COLO829 (cell line): ENCODE measurements at regions not wholly inside any gene's neighbourhood (a gene's known extent, or its start where the extent isn't known, plus 50 kb on each side); places are given as distances from the start of the nearest gene placed in this dataset.

Source experiments
- DNase-seq: peaks from one replicate; pipeline ENCODE4 v3.0.0; 2012; ENCODE audit warnings: low spot score

GRCh38 chr12:14280921-14281320 lies 84.6 kb upstream of the ATF7IP start:
- DNase-seq = no peak

DNA sequence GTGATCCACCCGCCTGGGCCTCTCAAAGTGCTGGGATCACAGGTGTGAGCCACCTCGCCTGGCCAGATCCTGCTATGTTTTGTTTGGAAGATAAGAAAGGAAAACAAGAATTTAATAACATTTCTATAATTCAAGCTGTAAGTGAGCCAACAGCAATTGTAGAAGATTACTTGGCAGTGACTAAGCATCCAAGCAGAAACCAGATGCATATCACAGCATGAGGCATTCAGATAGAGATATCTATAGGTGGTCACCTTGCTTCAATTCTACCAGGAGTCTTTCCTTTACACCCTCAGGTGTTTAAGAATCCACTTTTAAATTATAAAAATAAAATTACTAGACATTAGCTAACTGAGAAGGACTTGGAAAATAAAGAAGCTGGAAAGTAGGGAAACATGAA lies 83.9 kb upstream of the ATF7IP start:
- DNase-seq = no peak

DNA sequence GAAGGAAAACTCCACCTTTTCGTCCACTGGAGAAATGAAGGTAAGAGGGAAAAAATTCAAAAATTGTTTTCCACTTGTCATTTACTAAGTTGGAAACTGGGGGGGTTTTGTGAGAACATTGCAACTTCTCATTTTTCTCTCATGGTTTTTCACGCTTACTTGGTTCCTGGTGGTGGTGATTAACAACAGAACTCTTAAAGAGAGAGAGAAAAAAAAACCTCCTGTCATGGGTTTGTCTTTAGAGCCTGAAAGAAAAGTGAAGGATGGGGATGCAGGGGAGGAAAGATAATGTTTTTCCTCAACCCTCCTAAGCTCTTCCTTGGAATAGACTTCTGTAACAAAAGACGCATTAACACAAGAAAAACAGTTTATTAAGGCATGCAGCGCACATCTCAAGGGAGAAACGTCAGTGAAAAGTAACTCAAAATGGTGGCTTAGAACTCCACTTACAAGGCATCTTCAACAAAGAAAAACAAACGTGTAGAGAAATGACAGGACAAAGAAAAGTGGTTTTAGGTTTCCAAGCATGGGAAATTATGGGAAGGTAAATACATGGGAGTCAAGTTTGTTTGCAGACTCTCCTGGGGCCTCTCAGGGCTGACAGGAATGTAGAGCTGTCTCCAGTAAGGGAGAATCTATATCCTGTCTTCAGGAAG lies 81.9 kb upstream of the ATF7IP start:
- no peak for DNase-seq

- no peak for DNase-seq
Observed at GRCh38 chr12:14284184-14284722, 81.2 kb upstream of the ATF7IP start.

DNA sequence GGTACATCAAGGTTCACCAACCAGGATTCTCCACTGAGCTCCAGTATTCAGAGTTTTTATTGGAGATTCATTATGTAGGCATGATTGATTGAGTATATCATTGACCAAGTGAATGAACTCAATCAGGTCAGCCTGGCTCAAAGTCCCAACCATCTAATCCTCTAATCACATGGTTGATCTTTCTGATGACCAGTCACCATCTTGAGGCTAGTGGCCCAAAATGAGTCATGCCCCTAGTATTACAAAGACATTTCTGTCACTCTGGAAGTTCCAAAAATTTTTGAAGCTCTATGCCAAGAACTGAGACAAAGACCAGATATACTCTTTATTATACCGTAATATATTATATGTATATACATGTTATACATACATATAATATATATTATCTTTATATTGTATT lies 75.9 kb upstream of the ATF7IP start:
- peak; percentile 34 for DNase-seq

GRCh38 chr12:14290951-14291350 lies 74.5 kb upstream of the ATF7IP start:
- DNase-seq = no peak

DNA sequence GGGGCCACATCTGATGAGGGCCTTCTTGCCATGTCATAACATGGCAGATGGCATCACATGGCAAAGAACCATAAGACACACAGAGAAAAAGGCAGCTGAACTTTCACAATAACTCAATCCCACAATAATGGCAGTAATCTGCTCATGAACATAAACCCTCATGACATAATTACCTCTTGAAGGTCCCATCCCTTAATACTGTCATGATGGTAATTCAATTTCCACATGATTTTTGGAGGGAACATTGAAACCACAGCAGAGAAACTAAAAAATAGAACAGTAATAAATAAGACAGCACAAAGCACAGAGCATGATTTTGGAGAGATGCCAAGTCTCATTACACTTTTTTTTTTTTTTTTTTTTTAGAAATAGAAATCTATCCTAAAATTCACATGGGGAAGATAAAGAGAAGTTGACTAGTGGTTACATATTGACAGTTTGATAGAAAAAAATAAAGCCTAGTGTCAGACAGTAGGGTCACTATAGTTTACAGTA lies 61.8 kb upstream of the ATF7IP start:
- DNase-seq = peak; percentile 8

DNA sequence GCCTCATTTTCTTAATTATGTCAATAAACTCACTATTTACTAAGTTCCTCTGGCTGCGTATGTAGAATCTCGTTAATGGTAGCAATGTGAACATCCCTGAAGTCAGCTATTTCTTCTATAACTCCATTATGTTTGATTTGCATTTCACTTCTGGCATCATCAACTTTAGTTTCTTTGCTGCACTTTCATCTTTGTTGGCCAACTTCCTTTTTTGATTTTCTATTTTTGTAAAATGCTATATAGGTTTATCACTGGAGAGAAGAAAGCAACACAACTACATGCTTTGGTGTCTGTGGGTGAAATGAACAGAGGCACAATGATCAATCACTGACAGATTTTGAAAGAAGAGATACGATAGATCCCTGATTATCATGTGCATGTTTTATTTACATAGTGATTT lies 58.5 kb upstream of the ATF7IP start:
- no peak for DNase-seq

DNA sequence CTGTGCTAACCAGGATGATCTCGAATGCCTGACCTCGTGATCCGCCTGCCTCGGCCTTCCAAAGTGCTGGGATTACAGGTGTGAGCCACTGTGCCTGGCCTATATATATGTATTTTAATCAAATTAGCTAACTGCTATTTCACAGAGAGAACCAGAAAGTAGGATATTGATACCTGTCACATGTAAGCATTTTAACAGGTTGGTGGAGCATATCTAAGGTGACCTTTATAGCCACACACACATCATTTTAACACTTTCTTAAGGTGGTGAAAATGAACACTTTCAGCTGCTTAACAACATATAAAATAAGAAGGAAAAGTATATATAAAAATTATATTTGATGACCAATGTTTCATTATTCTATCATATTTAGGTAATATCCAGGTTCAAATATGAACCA lies 57.0 kb upstream of the ATF7IP start:
- DNase-seq = no peak

GRCh38 chr12:14310866-14311265 lies 54.6 kb upstream of the ATF7IP start:
- DNase-seq = no peak

- no peak for DNase-seq
Observed at GRCh38 chr12:14313379-14314138, 51.9 kb upstream of the ATF7IP start.

- DNase-seq = no peak
Observed at GRCh38 chr12:14314801-14315200, 50.7 kb upstream of the ATF7IP start.

- DNase-seq = no peak
Observed at GRCh38 chr12:14315501-14315900, 50.0 kb upstream of the ATF7IP start.
